Ecto neural progenitor cell (in vitro differentiated cells): ENCODE measurements at regions not wholly inside any gene's neighbourhood (a gene's known extent, or its start where the extent isn't known, plus 50 kb on each side); places are given as distances from the start of the nearest gene placed in this dataset.
"Not testable (repeated sequence)": the region's sequence is repeated elsewhere in the genome, so short reads cannot be mapped to it uniquely, and the experiment has no call there.

Experiments used
- DNase-seq: peaks from one replicate; pipeline ENCODE4 v3.0.0-alpha.2; 2018; ENCODE audit warnings: low spot score

- no peak for DNase-seq
Observed at GRCh38 chr5:153372425-153373129, 117.9 kb upstream of the GRIA1 start.

GRCh38 chr5:153373130-153373498 is 117.4 kb upstream of the GRIA1 start:
- DNase-seq = no peak

GRCh38 chr5:153381630-153382029 is 108.8 kb upstream of the GRIA1 start:
- DNase-seq = not testable (repeated sequence)

GRCh38 chr5:153390569-153390968 is 99.9 kb upstream of the GRIA1 start:
- DNase-seq = no peak

GRCh38 chr5:153399595-153399994 is 90.9 kb upstream of the GRIA1 start:
- no peak for DNase-seq

- DNase-seq = no peak
Observed at GRCh38 chr5:153400931-153401330, 89.5 kb upstream of the GRIA1 start.

- no peak for DNase-seq
Observed at GRCh38 chr5:153402550-153402949, 87.9 kb upstream of the GRIA1 start.

GRCh38 chr5:153403470-153403869 is 87.0 kb upstream of the GRIA1 start:
- no peak for DNase-seq

GRCh38 chr5:153404747-153405146 is 85.7 kb upstream of the GRIA1 start:
- peak; percentile 68 for DNase-seq

- no peak for DNase-seq
Observed at GRCh38 chr5:153421676-153422075, 68.8 kb upstream of the GRIA1 start.

- DNase-seq = no peak
Observed at GRCh38 chr5:153425914-153426313, 64.6 kb upstream of the GRIA1 start.

- no peak for DNase-seq
Observed at GRCh38 chr5:153429761-153430380, 60.6 kb upstream of the GRIA1 start.

- no peak for DNase-seq
Observed at GRCh38 chr5:153432583-153432982, 57.9 kb upstream of the GRIA1 start.

- no peak for DNase-seq
Observed at GRCh38 chr5:153437251-153437650, 53.2 kb upstream of the GRIA1 start.

- DNase-seq = no peak
Observed at GRCh38 chr5:153439130-153439529, 51.3 kb upstream of the GRIA1 start.
